IMR-90 (cell line): ENCODE measurements at regions not wholly inside any gene's neighbourhood (a gene's known extent, or its start where the extent isn't known, plus 50 kb on each side); places are given as distances from the start of the nearest gene placed in this dataset.

ENCODE experiments used
- ATAC-seq: fragments of 200-7000 bp; cut with Tn5 transposase; 2 replicates; pipeline ENCODE4 v1.9.1; 2020; ENCODE audit warnings: low read depth, mild to moderate bottlenecking, moderate library complexity
- BruUV-seq: library from RNA; stranded (reverse); fragments of 400-500 nt; replicated peaks from 2 replicates; lab custom pipeline; 2021; lab: Mats Ljungman, UMichigan
- CTCF ChIA-PET: fragments of 300-600 bp; formaldehyde crosslinking; extraction: SDS; loops from one replicate; lab custom pipeline; 2021; ENCODE audit warnings: antibody characterized with exemption; lab: Yijun Ruan, JAX
- POLR2A ChIA-PET: fragments of 300-600 bp; sonication (Branson Sonifier 250); formaldehyde crosslinking; loops from one replicate; lab custom pipeline; 2022; ENCODE audit warnings: antibody characterized with exemption; ENCODE audit not compliant: unreplicated experiment; lab: Charles Lee
- DNase-seq: peaks from one replicate; pipeline ENCODE4 v3.0.0; 2013
- H2AFZ ChIP-seq: replicated peaks from 2 replicates; pipeline ENCODE3; 2013; ENCODE audit warnings: low read length, mild to moderate bottlenecking; ENCODE audit not compliant: poor library complexity
- H2AK5ac ChIP-seq: 2 replicates; pipeline ENCODE4 v1.6.1; 2013; ENCODE audit warnings: low read depth, low read length, inconsistent platforms
- H2AK9ac ChIP-seq: replicated peaks from 2 replicates; pipeline ENCODE3; 2013; ENCODE audit warnings: mild to moderate bottlenecking, low read depth, low read length, moderate library complexity; ENCODE audit not compliant: poor library complexity
- H2BK120ac ChIP-seq: 2 replicates; pipeline ENCODE4 v1.6.1; 2013; ENCODE audit warnings: low read depth, low read length, inconsistent platforms
- H2BK15ac ChIP-seq: 3 replicates; pipeline ENCODE4 v1.6.1; 2013; ENCODE audit warnings: low read depth, low read length, inconsistent platforms
- H2BK20ac ChIP-seq: 2 replicates; pipeline ENCODE4 v1.6.1; 2013; ENCODE audit warnings: low read depth, mild to moderate bottlenecking, inconsistent platforms, low read length, moderate library complexity
- H2BK5ac ChIP-seq: 2 replicates; pipeline ENCODE4 v1.6.1; 2013; ENCODE audit warnings: mild to moderate bottlenecking, low read depth, low read length, inconsistent platforms; ENCODE audit not compliant: poor library complexity, severe bottlenecking
- H3K14ac ChIP-seq: replicated peaks from 2 replicates; pipeline ENCODE4 v1.6.1; 2013; ENCODE audit warnings: low read depth, low read length, inconsistent platforms
- H3K18ac ChIP-seq: 2 replicates; pipeline ENCODE4 v1.6.1; 2013; ENCODE audit warnings: low read depth, low read length, control low read depth
- H3K23ac ChIP-seq: 2 replicates; pipeline ENCODE4 v1.6.1; 2013; ENCODE audit warnings: low read depth, low read length, inconsistent platforms
- H3K27ac ChIP-seq: 2 replicates; pipeline ENCODE4 v1.5.1; 2013; ENCODE audit warnings: mild to moderate bottlenecking, control low read depth, low read length; ENCODE audit not compliant: insufficient read depth
- H3K27me3 ChIP-seq: 2 replicates; pipeline ENCODE4 v1.6.1; 2013; ENCODE audit warnings: low read length; ENCODE audit not compliant: control insufficient read depth, insufficient read depth
- H3K36me3 ChIP-seq: 2 replicates; pipeline ENCODE4 v1.6.1; 2013; ENCODE audit warnings: low read length, mixed read lengths; ENCODE audit not compliant: control insufficient read depth, insufficient read depth
- H3K4ac ChIP-seq: 2 replicates; pipeline ENCODE4 v1.6.1; 2013; ENCODE audit warnings: low read depth, low read length, inconsistent platforms
- H3K4me1 ChIP-seq: 2 replicates; pipeline ENCODE4 v1.6.1; 2013; ENCODE audit warnings: low read length, mixed read lengths; ENCODE audit not compliant: control insufficient read depth, insufficient read depth
- H3K4me2 ChIP-seq: 2 replicates; pipeline ENCODE4 v1.6.1; 2013; ENCODE audit warnings: low read depth, mild to moderate bottlenecking, control low read depth, low read length, moderate library complexity
- H3K4me3 ChIP-seq: 2 replicates; pipeline ENCODE4 v1.5.1; 2013; ENCODE audit warnings: low read depth, mild to moderate bottlenecking, control low read depth, low read length, moderate library complexity; ENCODE audit not compliant: insufficient read depth
- H3K56ac ChIP-seq: 2 replicates; pipeline ENCODE4 v1.6.1; 2013; ENCODE audit warnings: low read length, inconsistent platforms; ENCODE audit not compliant: insufficient read depth; ENCODE audit errors: extremely low read depth
- H3K79me1 ChIP-seq, 2 experiments: 2 replicates each; pipeline ENCODE4 v1.6.1; 2013; ENCODE audit warnings: low read length in 2 of 2, inconsistent platforms in 1 of 2, low read depth in 1 of 2
- H3K9ac ChIP-seq: 2 replicates; pipeline ENCODE4 v1.6.1; 2013; ENCODE audit warnings: low read depth, low read length, control low read depth
- H3K9me1 ChIP-seq: 2 replicates; pipeline ENCODE4 v1.6.1; 2013; ENCODE audit warnings: low read length, inconsistent platforms; ENCODE audit not compliant: insufficient read depth
- H3K9me3 ChIP-seq: 2 replicates; pipeline ENCODE4 v1.6.1; 2013; ENCODE audit warnings: low read length; ENCODE audit not compliant: control insufficient read depth, insufficient read depth
- H4K20me1 ChIP-seq: 2 replicates; pipeline ENCODE4 v1.6.1; 2013; ENCODE audit warnings: low read length, inconsistent platforms; ENCODE audit not compliant: insufficient read depth
- H4K5ac ChIP-seq: 2 replicates; pipeline ENCODE4 v1.6.1; 2013; ENCODE audit warnings: mild to moderate bottlenecking, low read depth, low read length, control low read depth
- H4K8ac ChIP-seq, 2 experiments: 2 replicates each; pipeline ENCODE4 v1.6.1; 2013; ENCODE audit warnings: low read depth in 2 of 2, low read length in 2 of 2, control low read depth in 1 of 2, inconsistent platforms in 1 of 2
- H4K91ac ChIP-seq: 2 replicates; pipeline ENCODE4 v1.6.1; 2013; ENCODE audit warnings: low read depth, low read length, inconsistent platforms; ENCODE audit not compliant: insufficient read depth
- BHLHE40 ChIP-seq: fragments of 150-350 bp; IDR thresholded peaks from 2 replicates; pipeline ENCODE4 v1.6.1; 2016; ENCODE audit warnings: mild to moderate bottlenecking, low read depth, low read length
- CEBPB ChIP-seq: IDR thresholded peaks from 2 replicates; pipeline ENCODE4 v1.6.1; 2012; ENCODE audit warnings: low read depth, low read length, improper control_type of control experiment
- CHD1 ChIP-seq: IDR thresholded peaks from 2 replicates; pipeline ENCODE4 v1.6.1; 2012; ENCODE audit warnings: low read depth, low read length, improper control_type of control experiment
- ELK1 ChIP-seq: fragments of 150-350 bp; IDR thresholded peaks from 2 replicates; pipeline ENCODE4 v1.6.1; 2016; ENCODE audit warnings: low read depth, mild to moderate bottlenecking, low read length, moderate library complexity, borderline replicate concordance
- FOS ChIP-seq: fragments of 150-350 bp; IDR thresholded peaks from 2 replicates; pipeline ENCODE4 v1.6.1; 2016; ENCODE audit warnings: low read depth, low read length
- MAFK ChIP-seq: IDR thresholded peaks from 2 replicates; pipeline ENCODE4 v1.6.1; 2012; ENCODE audit warnings: low read depth, low read length, improper control_type of control experiment
- MAZ ChIP-seq: IDR thresholded peaks from 2 replicates; pipeline ENCODE4 v1.6.1; 2012; ENCODE audit warnings: low read depth, mild to moderate bottlenecking, low read length, improper control_type of control experiment, moderate library complexity, borderline replicate concordance
- MXI1 ChIP-seq: IDR thresholded peaks from 2 replicates; pipeline ENCODE4 v1.6.1; 2012; ENCODE audit warnings: low read depth, mild to moderate bottlenecking, low read length, moderate library complexity, borderline replicate concordance
- POLR2A ChIP-seq: IDR thresholded peaks from 2 replicates; pipeline ENCODE4 v1.6.1; 2012; ENCODE audit warnings: mild to moderate bottlenecking, low read depth, low read length
- RAD21 ChIP-seq: IDR thresholded peaks from 2 replicates; pipeline ENCODE4 v1.6.1; 2012; ENCODE audit warnings: low read length, improper control_type of control experiment
- RFX5 ChIP-seq: IDR thresholded peaks from 2 replicates; pipeline ENCODE4 v1.8.0; 2012; ENCODE audit warnings: low read depth, mild to moderate bottlenecking, low read length, moderate library complexity
- SMC3 ChIP-seq: fragments of 150-350 bp; IDR thresholded peaks from 2 replicates; pipeline ENCODE4 v1.6.1; 2016; ENCODE audit warnings: low read depth, mild to moderate bottlenecking, antibody characterized with exemption, low read length, moderate library complexity
- WGBS, 2 experiments: methylation state at CpG; one replicate each; pipeline versions ENCODE4 v1.1.5 to v1.1.7; 2013; ENCODE audit warnings: missing lambda C conversion rate in 2 of 2; ENCODE audit not compliant: insufficient read length in 1 of 2; ENCODE audit errors: extremely low coverage in 2 of 2; 5-methylcytosine and 5-hydroxymethylcytosine counted together
- dilution Hi-C: fragments of 300-500 bp; cut with HindIII; formaldehyde crosslinking; loops from one replicate; pipeline ENCODE4 v1.14.3; 2018; ENCODE audit warnings: low sequenced_read_pairs; ENCODE audit not compliant: unreplicated experiment
- in situ Hi-C: fragments of 300-500 bp; cut with MboI; formaldehyde crosslinking; loops from 3 replicates; pipeline ENCODE4 v1.14.3; 2019; ENCODE audit warnings: low sequenced_read_pairs, inconsistent platforms, mixed read lengths
- intact Hi-C: fragments of 100-400 bp; cut with micrococcal nuclease; formaldehyde crosslinking; loops from 2 replicates; pipeline ENCODE4 v1.10.0; 2022
- TF ChIP-seq, protein P1 (sequence below): conservative IDR thresholded peaks from 2 replicates; pipeline ENCODE4 v1.5.1; 2012; ENCODE audit warnings: mild to moderate bottlenecking, low read depth, low read length, improper control_type of control experiment
- TF ChIP-seq, protein P2 (sequence below): fragments of 150-350 bp; IDR thresholded peaks from 2 replicates; pipeline ENCODE4 v1.6.1; 2017; ENCODE audit warnings: mild to moderate bottlenecking, antibody characterized with exemption, low read length, low read depth

DNA sequence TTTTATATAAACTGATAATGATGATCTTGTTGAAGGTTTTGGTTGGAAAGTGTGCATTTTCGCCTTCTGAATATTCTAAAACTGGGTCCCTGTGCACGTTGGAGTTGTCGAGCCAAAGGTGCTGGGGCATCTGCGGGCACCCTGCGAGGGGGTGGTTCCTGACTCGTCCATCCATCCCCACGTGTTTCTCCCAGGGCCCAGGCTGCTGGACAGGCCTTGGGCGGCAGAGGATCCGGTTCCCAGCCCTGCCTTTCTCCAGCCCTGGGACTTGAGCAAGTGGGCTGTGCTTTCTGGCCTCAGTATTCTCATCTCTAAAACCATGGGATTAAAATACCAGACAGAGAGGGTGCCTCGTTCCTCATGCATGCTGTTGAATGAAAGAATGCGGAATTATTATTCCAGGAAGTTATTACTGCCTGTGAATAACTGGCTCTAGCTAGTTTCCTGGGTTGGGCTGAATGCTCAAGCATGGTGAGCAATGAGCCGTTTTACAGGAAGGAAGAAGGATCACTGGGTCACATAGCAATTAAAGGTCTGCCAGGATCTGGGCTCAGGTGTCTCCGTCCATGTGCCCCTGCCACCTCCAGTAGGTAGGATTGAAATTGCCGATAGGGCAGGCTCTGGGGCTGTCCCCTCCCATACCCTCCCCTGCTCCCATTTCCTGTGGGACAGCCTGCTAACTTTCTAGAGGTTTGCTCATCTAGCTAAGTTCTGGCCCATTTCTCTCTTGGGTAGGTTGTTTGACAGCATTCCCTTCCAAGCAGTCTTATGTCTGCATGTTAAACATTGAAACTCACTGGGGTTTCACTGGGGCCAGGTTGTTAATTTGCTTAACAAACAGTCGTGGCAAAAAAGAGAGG is 77.2 kb upstream of the HS6ST1 start:
- WGBS, 2 experiments, result 84% methylated on average over 4 of the region's 15 CpGs; no CpG with 5 or more reads in 1 of the 2 experiments
- CTCF ChIA-PET, result no interaction called here
- in situ Hi-C loops, result no loop called here
- TF ChIP-seq CEBPB, result no peak
- TF ChIP-seq POLR2A, result no peak
- TF ChIP-seq RFX5, result no peak
- no peak for TF ChIP-seq MXI1
- TF ChIP-seq MAZ, result no peak
- TF ChIP-seq RAD21, result no peak
- no peak for TF ChIP-seq FOS
- no peak for TF ChIP-seq CHD1
- TF ChIP-seq, protein P1, sequence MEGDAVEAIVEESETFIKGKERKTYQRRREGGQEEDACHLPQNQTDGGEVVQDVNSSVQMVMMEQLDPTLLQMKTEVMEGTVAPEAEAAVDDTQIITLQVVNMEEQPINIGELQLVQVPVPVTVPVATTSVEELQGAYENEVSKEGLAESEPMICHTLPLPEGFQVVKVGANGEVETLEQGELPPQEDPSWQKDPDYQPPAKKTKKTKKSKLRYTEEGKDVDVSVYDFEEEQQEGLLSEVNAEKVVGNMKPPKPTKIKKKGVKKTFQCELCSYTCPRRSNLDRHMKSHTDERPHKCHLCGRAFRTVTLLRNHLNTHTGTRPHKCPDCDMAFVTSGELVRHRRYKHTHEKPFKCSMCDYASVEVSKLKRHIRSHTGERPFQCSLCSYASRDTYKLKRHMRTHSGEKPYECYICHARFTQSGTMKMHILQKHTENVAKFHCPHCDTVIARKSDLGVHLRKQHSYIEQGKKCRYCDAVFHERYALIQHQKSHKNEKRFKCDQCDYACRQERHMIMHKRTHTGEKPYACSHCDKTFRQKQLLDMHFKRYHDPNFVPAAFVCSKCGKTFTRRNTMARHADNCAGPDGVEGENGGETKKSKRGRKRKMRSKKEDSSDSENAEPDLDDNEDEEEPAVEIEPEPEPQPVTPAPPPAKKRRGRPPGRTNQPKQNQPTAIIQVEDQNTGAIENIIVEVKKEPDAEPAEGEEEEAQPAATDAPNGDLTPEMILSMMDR, result no peak
- no peak for TF ChIP-seq SMC3
- TF ChIP-seq ELK1, result no peak
- TF ChIP-seq, protein P2, sequence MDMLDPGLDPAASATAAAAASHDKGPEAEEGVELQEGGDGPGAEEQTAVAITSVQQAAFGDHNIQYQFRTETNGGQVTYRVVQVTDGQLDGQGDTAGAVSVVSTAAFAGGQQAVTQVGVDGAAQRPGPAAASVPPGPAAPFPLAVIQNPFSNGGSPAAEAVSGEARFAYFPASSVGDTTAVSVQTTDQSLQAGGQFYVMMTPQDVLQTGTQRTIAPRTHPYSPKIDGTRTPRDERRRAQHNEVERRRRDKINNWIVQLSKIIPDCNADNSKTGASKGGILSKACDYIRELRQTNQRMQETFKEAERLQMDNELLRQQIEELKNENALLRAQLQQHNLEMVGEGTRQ, result no peak
- TF ChIP-seq BHLHE40, result no peak
- TF ChIP-seq MAFK, result no peak

More for the DNA sequence above, 77.2 kb upstream of the HS6ST1 start:
- Histone ChIP-seq H3K4me3 (no peak overlapping the region), H3K9me3 (no peaks in the 10 kb centered on the region), H2BK20ac (peak overlapping the region; percentile 97), H3K27me3 (no peaks in the 10 kb centered on the region), H3K79me1 (no peaks in the 10 kb centered on the region), H2BK120ac (peak overlapping the region; percentile 98), H3K27ac (no peak overlapping the region), H2BK15ac (peak overlapping the region; percentile 77; the same call in 2 of the 3 replicates), H4K8ac (peak overlapping the region; percentile 83 to 90), H3K4me2 (no peak overlapping the region), H2AFZ (peak overlapping the region; percentile 94), H3K9me1 (peaks cover 4% of the 10 kb centered on the region; the same call in 1 of the 2 replicates), H3K9ac (no peak overlapping the region), H3K18ac (no peak overlapping the region; the same call in 1 of the 2 replicates), H3K14ac (peak overlapping the region; percentile 98), H4K91ac (peak overlapping the region; percentile 94), H2AK9ac (peak overlapping the region; percentile 86), H2BK5ac (no peak overlapping the region), H3K4me1 (peaks cover 5% of the 10 kb centered on the region), H3K4ac (peak overlapping the region; percentile 90), H2AK5ac (peak overlapping the region; percentile 85), H3K23ac (0 out of 2 replicates have a peak overlapping the region, but pooled peaks have one; percentile 82), H3K36me3 (no peaks in the 10 kb centered on the region), H4K20me1 (no peaks in the 10 kb centered on the region), H3K56ac (peak overlapping the region; percentile 5; the same call in 1 of the 2 replicates), H4K5ac (no peak overlapping the region; the same call in 1 of the 2 replicates)
- peak; percentile 10 for DNase-seq
- POLR2A ChIA-PET, result no interaction called here
- dilution Hi-C loops, result no loop called here
- BruUV-seq, result no TSS peak
- no peak; the same call in 1 of the 2 replicates for ATAC-seq
- intact Hi-C loops, result no loop called here
